ENCODE measurements at regions not wholly inside any gene's neighbourhood (a gene's known extent, or its start where the extent isn't known, plus 50 kb on each side); places are given as distances from the start of the nearest gene placed in this dataset.
"Not testable (repeated sequence)": the region's sequence is repeated elsewhere in the genome, so short reads cannot be mapped to it uniquely, and the experiment has no call there.

- DNase-seq (ENCODE audit: low spot score), result no peak
These were observed 172.7 kb upstream of the CNOT2 start for GRCh38 chr12:70070494-70071007.

- no peak for DNase-seq (ENCODE audit: low spot score)
These were observed 168.7 kb upstream of the CNOT2 start for GRCh38 chr12:70074510-70074909.

DNA sequence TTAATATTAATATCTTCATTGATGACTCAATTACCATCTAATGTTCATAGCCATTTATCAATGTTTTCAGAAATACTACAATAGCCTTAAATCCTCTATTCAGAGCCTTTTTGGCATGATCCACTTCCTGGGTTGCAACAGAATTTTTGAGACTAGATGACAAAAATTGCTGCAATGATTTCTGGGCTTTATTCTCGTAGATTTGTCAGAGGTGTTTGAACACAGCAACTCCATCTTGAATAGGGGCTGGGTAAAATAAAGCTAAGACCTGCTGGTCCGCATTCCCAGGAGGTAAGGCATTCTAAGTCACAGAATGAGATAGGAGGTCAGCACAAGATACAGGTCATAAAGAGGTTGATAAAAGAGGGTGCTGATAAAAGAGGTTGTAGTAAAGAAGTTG, 165.8 kb upstream of the CNOT2 start:
- no peak for DNase-seq (ENCODE audit: low spot score)

DNA sequence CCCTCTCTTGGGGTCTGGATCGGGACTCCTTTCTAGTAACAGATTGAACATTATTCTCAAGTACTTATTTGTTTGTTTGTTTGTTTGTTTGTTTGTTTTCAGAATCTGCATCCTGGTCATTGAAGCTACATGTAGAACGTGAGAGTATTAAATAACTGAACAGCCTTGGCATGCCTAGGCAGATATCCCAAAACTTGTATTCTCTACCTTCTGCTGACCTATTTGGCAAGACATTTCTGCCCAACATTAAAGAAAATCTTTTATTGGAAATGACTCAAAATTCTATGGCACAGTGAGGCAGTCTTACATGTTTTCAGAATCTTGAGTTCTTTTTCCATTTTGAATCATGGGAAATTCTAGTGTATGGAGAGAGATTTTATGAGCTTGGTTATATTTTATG, 165.1 kb upstream of the CNOT2 start:
- no peak for DNase-seq (ENCODE audit: low spot score)

- no peak for DNase-seq (ENCODE audit: low spot score)
These were observed 162.7 kb upstream of the CNOT2 start for GRCh38 chr12:70080566-70080965.

DNA sequence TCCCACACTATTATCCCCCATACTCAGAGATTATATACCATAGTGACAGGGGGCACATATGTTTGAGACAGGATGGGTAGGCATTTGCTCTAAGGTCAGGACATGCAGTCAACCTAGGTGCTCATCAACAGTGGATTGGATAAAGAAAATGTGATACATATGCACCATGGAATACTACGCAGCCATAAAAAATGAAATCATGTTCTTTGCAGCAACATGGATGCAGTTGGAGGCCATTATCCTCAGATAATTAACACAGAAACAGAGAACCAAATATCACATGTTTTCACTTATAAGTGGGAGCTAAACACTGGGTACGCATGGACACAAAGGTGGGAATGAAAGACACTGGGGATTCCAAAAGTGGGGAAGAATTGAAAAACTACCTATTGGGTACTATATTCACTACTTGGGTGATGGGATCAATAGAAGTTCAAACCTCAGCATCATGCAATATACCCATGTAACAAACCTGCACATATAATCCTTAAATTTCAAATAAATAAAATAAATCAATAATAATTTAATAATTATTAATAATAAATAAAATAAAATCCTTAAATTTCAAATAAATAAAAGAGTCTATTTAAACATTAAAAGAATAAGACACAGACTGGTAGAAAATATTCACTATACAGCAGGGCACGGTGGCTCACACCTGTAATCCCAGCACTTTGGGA, 160.1 kb upstream of the CNOT2 start:
- DNase-seq (ENCODE audit: low spot score), result no peak

DNA sequence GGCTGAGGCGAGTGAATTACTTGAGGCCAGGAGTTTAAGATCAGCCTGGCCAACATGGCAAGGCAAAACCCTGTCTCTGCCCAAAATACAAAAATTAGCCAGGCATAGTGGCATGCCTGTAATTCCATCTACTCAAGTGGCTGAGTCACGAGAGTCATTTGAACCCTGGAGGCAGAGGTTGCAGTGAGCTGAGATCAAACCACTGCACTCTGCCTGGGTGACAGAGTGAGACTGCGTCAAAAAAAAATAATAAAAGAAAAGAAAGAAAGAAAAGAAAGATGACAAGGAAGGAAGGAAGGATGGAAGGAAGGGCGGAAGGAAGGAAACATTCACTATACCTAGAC, 159.6 kb upstream of the CNOT2 start:
- DNase-seq (ENCODE audit: low spot score), result no peak

GRCh38 chr12:70086372-70086771, 156.9 kb upstream of the CNOT2 start:
- not testable (repeated sequence) for DNase-seq (ENCODE audit: low spot score)

GRCh38 chr12:70091021-70091521, 152.2 kb upstream of the CNOT2 start:
- no peak for DNase-seq (ENCODE audit: low spot score)

DNA sequence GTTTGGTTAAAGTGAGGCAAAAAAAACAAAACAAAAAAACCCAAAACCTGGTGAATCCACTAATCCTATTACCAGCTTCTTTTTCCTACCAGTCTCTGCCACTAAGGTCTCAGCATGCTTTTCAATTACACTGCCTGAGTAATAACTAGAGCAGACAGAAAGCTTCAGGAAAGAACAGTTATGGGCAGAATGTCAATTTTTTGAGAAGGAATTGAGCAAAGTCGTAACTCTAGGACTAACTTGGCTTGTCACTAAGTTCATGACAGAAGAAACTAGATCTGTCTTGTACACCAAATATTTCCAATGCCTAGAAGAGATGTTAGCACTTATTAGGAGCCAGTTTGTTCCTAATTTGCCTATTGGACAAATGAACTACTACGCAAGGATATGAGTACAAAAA, 148.8 kb upstream of the CNOT2 start:
- DNase-seq (ENCODE audit: low spot score), result no peak

- DNase-seq (ENCODE audit: low spot score), result no peak
These were observed 146.3 kb upstream of the CNOT2 start for GRCh38 chr12:70096759-70097410.

GRCh38 chr12:70101064-70101463, 142.2 kb upstream of the CNOT2 start:
- DNase-seq (ENCODE audit: low spot score), result no peak

DNA sequence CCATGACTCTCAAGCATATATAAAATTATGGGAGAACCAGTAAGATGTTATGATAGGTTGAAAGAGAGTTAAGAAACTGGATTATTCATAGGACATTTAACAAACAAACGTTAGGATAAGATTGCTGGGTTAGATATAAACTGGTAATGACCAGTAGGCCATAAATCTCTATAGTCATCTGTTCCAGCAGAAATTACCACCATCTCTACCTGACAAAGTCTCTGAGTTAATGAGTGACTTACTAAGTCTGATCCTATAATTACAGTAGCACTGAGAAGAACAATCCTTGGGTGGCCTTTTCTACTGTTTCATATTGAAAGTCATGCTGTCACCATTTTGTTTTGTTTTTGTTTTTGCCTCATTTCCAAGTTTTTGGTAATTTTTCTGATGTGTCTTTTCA, 136.9 kb upstream of the CNOT2 start:
- DNase-seq (ENCODE audit: low spot score), result no peak

DNA sequence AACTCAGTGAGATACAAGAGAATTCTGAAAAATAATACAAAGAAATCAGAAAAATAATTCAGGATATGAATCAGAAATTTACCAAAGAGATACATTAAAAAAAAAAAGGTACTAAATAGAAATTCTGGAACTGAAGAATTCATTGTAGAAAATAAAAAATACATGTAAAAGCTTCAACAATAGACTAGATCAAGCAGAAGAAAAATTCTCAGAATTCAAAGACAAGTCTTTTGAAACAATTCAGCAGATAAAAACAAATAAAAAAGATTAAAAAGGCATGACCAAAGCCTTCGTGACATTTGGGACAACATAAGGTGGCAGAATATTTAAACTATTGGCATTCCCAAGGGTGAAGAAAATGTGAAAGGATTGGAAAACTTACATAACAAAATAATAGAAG, 133.1 kb upstream of the CNOT2 start:
- DNase-seq (ENCODE audit: low spot score), result no peak

GRCh38 chr12:70117670-70118069, 125.6 kb upstream of the CNOT2 start:
- DNase-seq (ENCODE audit: low spot score), result no peak

DNA sequence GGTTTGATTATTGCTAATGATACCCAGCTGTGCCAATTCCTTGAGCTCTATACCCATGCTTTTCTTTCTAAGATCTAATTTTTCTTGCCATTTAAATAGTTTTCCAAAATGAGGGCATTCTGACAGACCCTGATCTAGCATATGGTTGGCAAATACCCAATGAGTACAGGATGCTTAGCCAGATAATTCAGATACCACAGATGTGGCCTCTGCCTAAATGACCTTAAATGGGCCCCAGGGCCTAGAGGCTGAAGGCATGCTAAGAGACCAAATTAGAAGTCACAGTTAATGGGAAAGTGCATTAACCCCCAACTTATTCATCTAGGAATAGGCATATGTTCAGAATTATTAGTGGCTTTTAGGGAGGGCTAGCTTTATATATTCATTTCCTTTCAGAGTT, 122.3 kb upstream of the CNOT2 start:
- DNase-seq (ENCODE audit: low spot score), result no peak

- no peak for DNase-seq (ENCODE audit: low spot score)
These were observed 121.7 kb upstream of the CNOT2 start for GRCh38 chr12:70121562-70121961.

GRCh38 chr12:70122804-70123203, 120.4 kb upstream of the CNOT2 start:
- no peak for DNase-seq (ENCODE audit: low spot score)

GRCh38 chr12:70149013-70149412, 94.2 kb upstream of the CNOT2 start:
- no peak for DNase-seq (ENCODE audit: low spot score)

DNA sequence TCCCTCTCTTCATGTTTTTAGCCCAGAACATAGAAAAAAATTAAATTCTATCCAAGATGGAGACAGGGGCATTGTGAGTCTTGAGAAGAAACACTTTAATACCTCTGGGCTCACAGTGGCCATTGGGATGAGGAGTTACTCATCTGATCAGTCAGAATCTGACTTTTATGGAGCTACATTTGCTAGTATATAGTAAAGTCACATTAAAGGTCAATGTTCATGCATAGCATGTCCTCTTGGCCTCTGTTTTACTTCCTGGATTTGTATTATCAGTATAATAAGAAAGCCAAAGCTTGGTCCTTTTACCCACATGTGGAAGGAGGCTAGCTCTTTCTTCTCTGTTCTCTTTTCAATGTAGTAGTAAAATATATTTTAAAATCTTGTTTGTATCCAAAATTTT, 93.6 kb upstream of the CNOT2 start:
- no peak for DNase-seq (ENCODE audit: low spot score)

DNA sequence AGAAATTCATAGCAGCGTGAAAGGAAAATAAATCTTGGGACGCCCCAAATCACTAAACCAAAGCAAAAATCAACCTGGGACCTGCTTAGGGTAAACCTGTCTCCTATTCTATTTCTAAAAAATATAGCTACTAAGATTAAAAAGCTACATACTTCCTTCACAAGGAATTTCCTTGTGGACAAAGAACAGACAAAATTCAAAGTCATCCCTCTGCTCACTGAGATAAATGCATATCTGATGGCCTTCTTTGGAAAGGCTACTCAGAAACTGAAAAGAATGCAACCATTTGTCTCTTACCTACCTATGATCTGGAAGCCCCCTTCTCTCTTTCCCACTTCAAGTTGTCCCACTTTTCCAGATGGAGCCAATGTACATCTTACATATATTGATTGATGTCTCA, 93.0 kb upstream of the CNOT2 start:
- no peak for DNase-seq (ENCODE audit: low spot score)

DNA sequence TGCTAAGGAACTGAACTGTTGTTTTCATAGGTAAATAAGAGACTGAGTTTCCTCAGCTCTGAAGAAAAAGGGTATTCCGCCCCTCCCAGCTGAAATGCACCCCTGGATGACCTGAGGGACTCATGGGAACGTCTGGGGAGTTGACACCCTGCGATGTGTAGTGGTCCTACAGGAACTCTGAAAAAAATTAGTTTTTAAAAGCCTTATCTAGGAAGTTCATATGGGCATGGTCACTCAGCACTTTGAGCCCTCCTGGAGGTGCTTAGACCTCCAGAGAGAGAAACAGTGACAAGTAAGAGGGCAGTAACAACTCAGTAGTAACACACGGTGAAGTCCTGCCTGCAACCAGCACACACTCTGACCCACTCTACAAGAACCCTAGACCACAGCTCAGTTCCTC, 91.2 kb upstream of the CNOT2 start:
- DNase-seq (ENCODE audit: low spot score), result no peak

GRCh38 chr12:70154087-70154638, 89.1 kb upstream of the CNOT2 start:
- DNase-seq (ENCODE audit: low spot score), result no peak

Measured in COLO829 (cell line).